ENCODE measurements at regions not wholly inside any gene's neighbourhood (a gene's known extent, or its start where the extent isn't known, plus 50 kb on each side); places are given as distances from the start of the nearest gene placed in this dataset.

- intact Hi-C loops (cut with DNase I) = no loop called here
- Histone ChIP-seq H3K36me3 (no peaks in the 10 kb centered on the region), H3K4me1 (peaks cover 15% of the 10 kb centered on the region), H3K27me3 (ENCODE audit: low read depth) (peaks cover 4% of the 10 kb centered on the region), H3K9me3 (no peaks in the 10 kb centered on the region), H3K4me3 (no peak overlapping the region), H3K27ac (no peak overlapping the region)
- no peak for DNase-seq
- ATAC-seq = no peak
- TF ChIP-seq CTCF (IDR thresholded peaks at IDR 0.05) = no peak
These were observed 96.1 kb upstream of the DNAH5 start for GRCh38 chr5:14040542-14040941.

GRCh38 chr5:14039576-14039975 is 95.1 kb upstream of the DNAH5 start:
- intact Hi-C loops (cut with DNase I) = no loop called here
- H3K36me3 ChIP-seq = no peaks in the 10 kb centered on the region
- no peak overlapping the region for H3K27ac ChIP-seq
- DNase-seq (no peak), ATAC-seq (no peak)
- no peaks in the 10 kb centered on the region for H3K9me3 ChIP-seq
- no peak for TF ChIP-seq CTCF (IDR thresholded peaks at IDR 0.05)
- no peak overlapping the region for H3K4me3 ChIP-seq
- H3K4me1 ChIP-seq = peaks cover 19% of the 10 kb centered on the region
- peaks cover 4% of the 10 kb centered on the region for H3K27me3 ChIP-seq (ENCODE audit: low read depth)

- DNase-seq (no peak), ATAC-seq (no peak)
- peaks cover 19% of the 10 kb centered on the region for H3K4me1 ChIP-seq
- H3K27ac ChIP-seq = no peak overlapping the region
- H3K36me3 ChIP-seq = no peaks in the 10 kb centered on the region
- no peak for TF ChIP-seq CTCF (IDR thresholded peaks at IDR 0.05)
- H3K9me3 ChIP-seq = no peaks in the 10 kb centered on the region
- no peak overlapping the region for H3K4me3 ChIP-seq
- intact Hi-C loops (cut with DNase I) = no loop called here
- H3K27me3 ChIP-seq (ENCODE audit: low read depth) = peaks cover 4% of the 10 kb centered on the region
These were observed 94.6 kb upstream of the DNAH5 start for GRCh38 chr5:14039063-14039462.

GRCh38 chr5:14038341-14038959 is 94.0 kb upstream of the DNAH5 start:
- intact Hi-C loops (cut with DNase I) = no loop called here
- no peak for TF ChIP-seq CTCF (IDR thresholded peaks at IDR 0.05)
- ATAC-seq = peak in 1 of 2 donors; percentile 8
- peaks cover 19% of the 10 kb centered on the region for H3K4me1 ChIP-seq
- H3K27me3 ChIP-seq (ENCODE audit: low read depth) = peaks cover 4% of the 10 kb centered on the region
- no peaks in the 10 kb centered on the region for H3K9me3 ChIP-seq
- H3K27ac ChIP-seq = no peak overlapping the region
- no peak for DNase-seq
- no peaks in the 10 kb centered on the region for H3K36me3 ChIP-seq
- H3K4me3 ChIP-seq = no peak overlapping the region

DNA sequence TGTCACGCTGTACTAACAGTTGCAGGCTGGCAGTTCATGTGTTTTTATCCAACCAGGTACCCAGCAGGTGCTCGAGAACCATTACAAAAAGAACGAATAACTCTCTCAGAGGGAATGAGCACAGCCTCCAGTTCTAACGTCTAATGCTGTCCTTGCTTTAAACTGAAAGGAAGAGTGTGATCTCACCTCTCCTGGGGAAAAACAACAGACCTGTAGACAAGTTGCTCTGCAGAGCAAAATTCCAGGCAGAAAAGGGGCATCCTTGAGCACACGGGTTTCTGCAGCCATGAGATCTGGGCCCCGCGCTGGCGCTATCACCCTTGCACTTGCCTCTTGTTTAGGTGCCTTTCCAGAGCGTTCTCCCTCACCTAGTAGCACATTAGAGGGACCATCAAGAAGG is 92.5 kb upstream of the DNAH5 start:
- intact Hi-C loops (cut with DNase I) = no loop called here
- Histone ChIP-seq H3K27me3 (ENCODE audit: low read depth) (no peaks in the 10 kb centered on the region), H3K4me1 (peaks cover 19% of the 10 kb centered on the region), H3K27ac (no peak overlapping the region), H3K4me3 (no peak overlapping the region), H3K9me3 (no peaks in the 10 kb centered on the region), H3K36me3 (no peaks in the 10 kb centered on the region)
- no peak for TF ChIP-seq CTCF (IDR thresholded peaks at IDR 0.05)
- no peak for ATAC-seq
- no peak for DNase-seq

Data from lower lobe of right lung (tissue), 2 donors.